Fibroblast of skin of right quadriceps (primary cell): ENCODE measurements at regions not wholly inside any gene's neighbourhood (a gene's known extent, or its start where the extent isn't known, plus 50 kb on each side); places are given as distances from the start of the nearest gene placed in this dataset.

Experiments used
- DNase-seq: peaks from one replicate; pipeline ENCODE4 v3.0.0-alpha.2; 2013

DNA sequence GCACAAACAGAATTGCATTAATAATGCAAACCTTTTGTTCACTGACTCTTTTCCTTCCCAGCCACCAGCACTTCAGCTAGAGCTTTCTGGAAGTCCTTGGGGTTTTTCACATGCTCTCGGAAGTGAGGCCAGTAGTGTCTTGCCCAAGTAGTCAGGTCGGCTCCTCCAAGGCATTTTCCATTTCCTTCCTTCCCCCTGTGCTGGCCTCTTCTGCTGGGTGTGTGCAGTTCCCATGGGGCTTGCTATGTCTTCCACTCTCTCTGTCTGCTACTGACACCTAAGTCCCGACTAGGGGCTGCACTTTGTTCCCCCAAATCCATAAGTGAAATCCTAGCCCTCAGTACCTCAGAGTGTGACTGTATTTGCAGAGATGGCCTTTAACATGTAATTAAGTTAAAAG lies 175.6 kb upstream of the BMPER start:
- no peak for DNase-seq

DNA sequence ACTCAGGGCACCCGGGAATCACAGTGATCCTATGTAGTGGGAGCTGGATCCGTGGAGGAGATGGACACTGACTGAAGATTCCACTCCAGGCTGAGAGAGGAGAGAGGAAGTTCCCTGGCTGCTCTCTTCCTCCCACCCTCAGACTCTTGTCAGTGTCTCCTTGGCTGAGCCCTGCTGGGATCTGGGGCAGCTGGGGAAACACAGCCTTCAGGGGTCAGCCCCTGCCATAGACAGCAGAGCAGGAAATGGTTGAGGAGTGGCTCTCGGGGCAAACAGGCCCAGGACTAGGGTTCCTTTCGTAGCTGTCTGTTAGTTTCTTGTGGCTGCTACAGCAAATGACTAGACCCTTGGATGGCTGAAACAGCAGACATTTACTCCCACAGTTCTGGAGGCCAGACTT lies 174.4 kb upstream of the BMPER start:
- DNase-seq = no peak

DNA sequence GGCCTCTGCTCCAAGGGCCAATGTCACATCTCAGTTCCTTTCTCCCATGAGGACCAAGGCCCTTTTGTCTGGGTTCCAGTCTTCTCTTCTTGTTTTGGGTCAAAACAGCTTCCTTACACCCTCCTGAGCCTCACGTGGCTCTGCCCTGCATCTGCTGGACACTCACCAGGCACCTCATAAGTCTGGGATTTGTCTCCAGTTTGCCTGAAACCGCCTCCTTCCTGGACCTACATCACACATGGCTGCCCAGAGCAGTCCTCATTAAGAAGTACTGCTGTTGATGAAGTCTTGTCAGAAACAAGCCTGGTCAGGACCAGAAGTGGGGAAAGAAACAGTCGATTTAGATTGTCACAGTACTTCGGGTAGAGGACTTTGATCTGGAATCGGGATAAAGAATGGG lies 173.4 kb upstream of the BMPER start:
- no peak for DNase-seq

DNA sequence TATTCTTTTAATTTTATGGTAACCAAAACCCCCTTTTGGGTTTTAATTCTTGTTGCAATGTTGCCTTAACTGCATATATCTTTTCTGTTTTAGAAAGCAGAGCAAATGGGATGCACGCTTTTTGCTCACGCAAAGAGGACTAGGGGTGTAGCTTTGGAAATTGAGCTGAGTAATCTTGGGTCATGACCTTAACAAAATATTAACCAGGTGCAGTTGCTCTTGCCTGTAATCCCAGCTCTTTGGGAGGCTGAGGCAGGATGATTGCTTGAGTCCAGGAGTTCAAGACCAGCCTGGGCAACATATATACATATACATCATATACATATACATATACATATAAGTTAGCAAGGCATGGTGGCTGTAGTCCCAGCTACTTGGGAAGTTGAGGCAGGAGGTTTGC lies 172.9 kb upstream of the BMPER start:
- DNase-seq = no peak

DNA sequence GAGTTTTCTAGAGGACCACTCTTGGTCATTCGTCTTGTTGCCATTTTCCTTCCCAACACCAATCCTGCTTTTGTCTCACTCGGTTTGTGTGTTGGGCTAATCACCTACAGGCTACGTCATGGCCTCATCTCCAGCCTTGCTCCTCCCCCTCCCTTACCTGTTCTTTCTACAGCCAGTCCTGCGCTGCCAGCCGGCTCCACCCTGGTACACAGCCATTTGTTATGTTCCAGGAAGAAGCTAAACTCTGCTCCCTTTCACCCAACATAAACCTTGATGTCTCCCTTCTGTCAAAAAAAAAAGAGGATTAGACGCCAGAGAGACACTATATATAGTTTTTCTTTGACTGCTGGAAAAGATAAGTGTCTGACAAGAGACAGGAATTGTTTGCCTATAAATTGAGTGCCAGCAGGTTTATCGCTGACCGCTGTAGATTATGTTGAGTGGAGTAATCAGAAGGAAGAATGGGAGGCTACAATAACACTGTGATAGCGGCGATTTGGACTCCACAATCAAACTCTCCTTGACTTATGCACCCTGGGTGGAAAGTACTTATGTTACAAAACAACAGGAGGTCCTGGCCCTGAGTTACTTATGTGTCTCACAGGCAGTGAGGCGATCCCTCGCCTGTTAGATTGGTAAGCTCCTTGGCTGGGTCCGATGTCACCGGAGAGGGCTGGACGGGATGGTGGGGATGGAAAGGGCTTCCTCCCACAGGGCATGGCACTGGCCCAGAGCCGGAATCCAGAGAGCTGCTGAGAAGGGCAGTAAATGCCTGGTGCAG lies 171.3 kb upstream of the BMPER start:
- no peak for DNase-seq

DNA sequence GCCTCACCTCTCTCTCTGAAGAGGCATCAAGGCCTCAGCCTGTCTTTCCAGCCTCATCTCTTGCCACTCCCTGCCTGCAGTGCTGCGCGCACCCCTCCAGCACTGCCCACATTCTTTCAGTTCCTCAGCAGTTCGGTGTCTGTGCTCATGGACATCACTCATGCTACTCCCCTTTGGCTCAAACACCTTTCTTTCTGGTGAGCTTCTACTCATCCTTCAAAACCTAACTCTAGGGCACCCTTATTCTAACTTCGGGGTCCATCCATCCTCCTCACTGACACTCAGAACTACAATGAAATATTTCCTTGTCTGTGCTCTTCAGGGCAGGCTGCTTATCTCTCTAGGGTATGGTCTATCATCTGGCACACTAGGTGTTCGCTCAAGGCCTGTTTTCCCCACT lies 169.9 kb upstream of the BMPER start:
- DNase-seq = no peak

DNA sequence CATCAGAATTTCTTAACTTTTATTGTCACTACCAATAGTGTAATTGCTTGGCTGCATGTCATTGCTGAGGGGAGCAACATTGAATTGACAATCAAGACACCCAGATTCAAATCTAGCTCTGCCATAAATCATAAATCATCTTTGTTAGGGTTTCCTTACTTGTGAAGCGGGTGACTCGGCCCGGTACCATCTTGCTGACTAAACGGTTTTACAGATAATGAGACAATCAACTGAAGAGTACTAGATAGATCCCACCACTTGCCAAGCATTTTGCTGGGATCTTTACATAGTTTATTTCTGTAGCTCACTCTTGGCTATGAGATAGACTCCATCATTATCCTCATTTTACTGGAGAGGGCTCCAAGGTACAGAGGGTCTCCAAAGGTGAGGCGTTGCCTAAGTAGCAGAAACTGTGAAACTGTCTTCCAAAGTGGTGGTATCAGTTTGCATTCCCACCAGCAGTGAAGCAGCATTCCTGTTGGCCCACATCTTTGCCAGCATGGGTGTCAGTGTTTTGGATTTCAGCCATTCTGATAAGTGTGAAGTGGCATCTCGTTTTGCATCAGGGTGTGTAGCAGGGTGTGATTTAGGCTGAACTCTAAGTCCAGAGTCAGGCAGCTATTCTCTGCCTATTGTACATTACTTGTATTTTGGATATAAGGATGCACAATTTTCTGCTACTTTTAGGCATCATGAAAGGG lies 168.7 kb upstream of the BMPER start:
- DNase-seq = no peak

DNA sequence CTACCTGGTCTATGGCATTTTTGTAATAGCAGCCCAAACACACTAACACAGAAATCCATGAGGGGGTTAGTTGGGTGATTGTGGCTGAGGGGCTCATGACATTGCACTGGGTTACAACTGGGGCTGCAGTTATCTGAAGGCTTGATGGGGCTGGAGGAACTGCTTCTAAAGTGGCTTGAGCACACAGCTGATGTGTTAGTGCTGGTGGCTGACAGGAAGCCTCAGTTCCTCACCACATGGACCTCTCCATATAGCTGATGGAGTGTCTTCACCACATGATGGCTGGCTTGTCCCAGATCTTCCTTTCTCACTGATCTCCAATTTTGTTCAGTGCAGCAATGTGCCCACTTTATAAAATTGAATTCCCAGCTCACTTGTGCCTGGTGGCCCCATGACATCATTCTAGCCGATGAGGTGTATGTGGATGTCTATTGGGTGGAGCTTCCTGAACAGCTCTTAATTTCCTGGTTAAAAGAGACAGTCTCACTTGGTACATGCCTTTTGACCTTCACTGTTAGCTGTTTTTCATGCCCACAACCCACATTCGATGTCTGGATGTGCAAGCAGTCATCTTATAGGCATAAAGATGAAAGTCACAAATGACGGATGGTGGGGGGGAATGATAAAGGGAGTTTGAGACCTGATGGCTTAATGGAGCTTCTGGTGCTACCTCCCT lies 166.9 kb upstream of the BMPER start:
- no peak for DNase-seq

DNA sequence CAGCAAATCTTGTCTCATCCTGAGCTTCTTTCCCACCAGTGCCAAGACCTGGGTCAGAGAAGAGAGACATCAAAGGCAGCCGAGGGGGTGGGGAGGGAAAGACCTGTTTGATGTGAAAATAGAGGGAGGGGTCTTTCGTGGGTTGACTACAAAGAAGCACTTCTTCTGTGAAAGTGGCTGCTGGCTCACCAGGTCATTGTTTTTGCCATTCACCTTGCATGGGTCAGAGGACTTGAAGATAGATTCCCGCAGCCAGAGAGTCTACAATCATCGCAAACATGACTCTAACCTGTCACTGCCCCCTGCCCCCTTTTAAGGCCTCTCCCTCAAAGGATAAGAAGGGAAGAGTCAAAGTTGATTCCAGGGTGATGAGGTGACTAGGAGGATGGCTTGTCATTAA lies 166.1 kb upstream of the BMPER start:
- DNase-seq = no peak

DNA sequence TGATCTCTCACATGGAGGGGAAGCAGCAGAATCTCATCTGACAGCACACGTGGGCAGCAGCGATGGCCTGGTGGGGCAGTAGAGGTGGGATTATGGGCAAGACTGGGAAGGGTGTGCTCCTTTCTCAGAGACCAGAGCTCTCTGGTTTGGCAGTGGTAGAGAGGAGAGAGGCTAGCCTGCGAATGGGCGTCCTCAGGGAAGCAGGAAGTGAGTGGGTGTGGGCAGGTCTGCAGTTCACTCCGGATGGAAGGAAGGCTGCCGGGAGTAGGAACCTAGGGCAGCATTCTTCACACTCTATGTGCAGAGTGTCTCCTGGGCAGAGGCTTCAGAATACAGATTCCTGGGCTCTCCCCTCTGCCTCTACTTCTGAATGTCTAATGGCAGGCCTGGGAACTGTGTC lies 162.8 kb upstream of the BMPER start:
- DNase-seq = no peak

DNA sequence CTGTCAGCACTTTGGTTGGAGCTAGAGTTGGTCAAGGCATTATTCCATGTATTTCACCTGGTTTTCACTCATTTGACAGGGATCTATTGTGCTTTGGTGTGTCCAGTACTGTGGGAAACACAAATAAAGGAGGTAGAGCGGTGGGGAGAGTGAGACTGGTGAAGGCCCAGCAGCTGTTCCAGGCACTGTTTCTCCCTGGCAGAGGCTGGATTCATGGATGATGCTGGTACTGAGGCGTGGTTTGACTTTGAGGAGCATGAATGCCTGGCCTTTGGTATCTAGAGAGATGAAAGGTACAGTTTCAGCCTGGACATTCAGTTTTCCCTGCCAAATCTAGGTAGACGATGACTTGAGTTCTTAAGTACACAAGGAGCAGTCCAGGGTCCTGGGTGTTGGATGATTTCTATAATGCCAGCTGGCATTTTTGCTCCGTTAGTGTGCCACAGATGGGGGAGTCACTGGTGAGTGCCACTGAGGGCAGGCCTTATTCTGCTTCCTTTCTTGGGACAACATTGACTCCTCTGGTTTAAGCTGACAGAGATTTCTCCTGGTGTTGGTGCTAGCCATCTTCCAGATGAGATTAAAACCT lies 162.2 kb upstream of the BMPER start:
- DNase-seq = no peak

DNA sequence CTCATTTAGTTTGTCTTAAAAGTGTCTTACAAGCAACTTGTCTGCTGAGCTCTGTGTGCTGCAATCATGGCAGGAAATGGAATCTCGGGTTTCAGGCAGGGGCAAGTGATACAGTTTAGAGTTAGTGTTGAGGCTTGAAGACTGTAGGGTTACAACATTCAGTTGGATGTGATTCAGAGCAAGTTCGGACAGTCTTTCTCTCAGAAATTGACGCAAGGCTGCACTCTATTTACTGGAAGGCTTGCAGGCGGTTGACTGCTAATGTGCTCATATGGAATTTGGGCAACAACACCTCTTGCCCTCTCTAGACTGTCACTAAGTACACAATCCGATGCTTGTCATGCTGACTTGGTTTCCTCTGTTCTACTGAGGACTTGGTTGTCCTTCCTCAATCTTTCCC lies 161.7 kb upstream of the BMPER start:
- peak; percentile 88 for DNase-seq

DNA sequence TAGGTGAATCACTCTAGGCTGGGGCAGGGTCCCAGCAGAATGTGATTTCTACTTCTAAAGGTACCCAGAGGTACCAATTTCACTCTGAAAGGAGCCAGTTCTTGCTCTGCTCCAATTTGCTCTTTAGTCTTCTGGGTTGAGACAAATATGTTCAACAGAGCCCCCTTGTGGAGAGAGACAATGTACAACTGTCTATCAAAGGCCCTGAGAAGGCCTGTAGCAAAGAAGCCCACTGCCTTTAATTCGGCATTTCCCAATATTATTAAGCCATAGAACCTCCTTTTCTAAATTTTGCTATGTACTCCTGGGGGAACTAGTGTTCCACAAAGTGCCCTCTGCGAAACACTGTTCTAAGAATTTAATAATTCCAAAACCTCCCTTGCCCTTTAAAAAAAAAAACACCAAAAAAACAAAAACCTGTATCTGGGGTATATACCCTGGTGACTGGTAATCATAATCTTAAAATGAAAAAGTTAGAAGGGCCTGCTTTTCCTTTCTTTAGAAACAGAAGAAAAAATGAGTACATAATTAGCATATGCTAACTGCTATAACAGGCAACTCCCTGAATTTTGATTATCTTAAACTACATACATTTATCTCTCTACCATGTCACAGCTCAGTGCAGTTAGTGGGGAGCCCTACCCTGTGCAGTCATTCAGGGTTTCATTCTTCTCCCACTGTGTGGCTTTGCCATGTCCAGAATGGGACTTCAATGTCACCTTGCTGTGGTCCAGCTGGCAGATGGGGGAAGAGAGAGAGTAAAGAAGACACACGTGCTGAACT lies 160.9 kb upstream of the BMPER start:
- DNase-seq = no peak

DNA sequence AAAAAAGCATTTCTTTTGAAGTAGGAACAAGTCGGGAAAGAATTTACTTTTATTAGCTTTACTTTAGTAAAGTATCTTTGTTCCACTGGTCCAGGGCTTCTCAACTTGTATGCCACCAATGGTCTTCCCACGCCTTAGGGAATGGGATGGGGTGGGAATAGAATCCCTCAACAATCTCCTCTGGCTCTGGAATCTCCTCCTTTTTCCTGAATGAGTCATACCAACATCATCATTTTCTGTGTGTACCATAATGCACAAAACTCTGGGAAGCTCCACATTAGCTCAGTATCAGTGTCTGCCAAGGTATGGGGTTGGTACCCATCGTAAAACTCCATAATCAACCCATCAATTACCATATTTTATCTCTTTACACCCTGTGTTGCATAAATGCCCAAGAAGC lies 159.4 kb upstream of the BMPER start:
- DNase-seq = peak; percentile 57

DNA sequence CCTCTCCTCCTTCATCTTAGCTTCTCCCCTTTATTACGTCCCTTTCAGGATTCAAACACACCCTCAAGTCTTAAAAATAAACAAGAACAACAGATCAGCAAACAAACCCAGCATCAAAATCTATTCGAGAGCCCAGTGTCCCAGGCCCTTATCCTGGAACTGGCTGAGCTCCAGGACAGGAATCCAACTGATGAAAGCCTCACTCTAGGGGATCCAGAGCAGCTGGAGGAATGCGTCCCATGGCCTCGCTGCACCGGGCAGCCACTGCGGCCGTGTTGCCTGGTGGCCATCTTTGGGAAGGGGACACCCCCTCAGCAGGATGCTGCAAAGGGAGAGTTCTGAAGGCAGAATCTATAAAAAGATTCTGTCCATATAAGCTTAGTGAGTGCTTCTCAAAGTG lies 156.5 kb upstream of the BMPER start:
- no peak for DNase-seq

DNA sequence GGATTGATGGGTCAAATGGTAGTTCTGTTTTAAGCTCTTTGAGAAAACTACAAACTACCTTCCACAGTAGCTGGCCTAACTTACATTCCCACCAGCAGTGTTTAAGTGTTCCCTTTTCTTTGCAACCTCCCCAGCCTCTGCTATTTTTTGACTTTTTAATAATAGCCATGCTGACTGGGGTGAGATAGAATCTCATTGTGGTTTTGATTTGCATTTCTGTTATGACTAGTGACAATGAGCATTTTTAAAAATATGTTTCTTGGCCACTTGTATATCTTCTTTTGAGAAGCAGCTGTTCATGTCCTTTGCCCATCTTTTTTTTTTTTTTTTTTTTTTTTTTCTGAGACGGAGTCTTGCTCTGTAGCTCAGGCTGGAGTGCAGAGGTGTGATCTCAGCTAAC lies 155.2 kb upstream of the BMPER start:
- peak; percentile 80 for DNase-seq

DNA sequence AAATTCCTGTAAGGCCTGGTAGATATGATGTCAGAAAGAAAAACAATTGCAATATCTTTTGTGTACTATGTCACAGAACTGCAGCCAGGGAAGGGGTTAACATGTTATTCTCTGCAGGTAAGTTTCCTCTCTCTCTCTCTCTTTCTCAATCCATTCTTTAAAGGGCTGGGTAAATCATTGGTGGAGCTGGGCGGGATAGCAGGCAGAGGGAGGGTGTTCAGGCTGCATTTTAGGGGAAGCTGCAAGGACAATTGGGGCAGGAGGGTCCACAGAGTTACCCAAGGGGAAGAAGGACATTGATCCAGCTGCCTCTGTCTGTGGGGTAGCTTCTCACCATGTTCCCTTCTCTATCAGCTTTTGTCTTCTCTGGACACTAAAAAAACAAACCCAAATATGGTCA lies 153.9 kb upstream of the BMPER start:
- no peak for DNase-seq

DNA sequence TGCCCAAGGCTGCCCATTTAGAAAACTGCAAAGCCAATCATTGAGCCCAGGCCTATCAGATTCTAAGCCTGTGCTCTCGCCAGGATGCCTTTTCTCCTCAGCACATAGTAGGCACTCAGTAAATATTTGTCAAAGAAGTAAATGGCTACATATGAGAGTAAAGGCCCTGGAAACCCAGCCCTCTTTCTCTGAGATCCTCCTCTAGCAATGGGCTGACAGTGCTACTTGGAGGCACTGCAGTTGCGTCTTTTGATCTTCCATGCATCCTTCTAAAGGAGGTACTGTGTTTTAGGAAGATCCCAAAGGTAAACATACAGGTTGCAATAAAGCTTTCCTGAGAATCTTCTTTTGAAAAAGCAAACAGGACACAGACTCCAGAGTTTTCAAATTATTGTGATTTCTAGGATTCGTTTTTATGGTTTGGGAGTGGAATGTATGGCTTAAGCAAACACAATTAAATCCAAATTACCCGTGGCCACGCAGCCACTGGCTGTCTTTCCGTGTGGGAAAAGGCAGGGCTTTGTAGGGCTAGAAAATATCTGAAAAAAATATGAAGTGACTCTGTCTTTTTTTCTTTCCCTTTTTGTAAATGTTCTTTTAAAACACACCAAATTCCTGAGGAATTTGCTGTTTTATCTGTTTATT lies 151.3 kb upstream of the BMPER start:
- no peak for DNase-seq

DNA sequence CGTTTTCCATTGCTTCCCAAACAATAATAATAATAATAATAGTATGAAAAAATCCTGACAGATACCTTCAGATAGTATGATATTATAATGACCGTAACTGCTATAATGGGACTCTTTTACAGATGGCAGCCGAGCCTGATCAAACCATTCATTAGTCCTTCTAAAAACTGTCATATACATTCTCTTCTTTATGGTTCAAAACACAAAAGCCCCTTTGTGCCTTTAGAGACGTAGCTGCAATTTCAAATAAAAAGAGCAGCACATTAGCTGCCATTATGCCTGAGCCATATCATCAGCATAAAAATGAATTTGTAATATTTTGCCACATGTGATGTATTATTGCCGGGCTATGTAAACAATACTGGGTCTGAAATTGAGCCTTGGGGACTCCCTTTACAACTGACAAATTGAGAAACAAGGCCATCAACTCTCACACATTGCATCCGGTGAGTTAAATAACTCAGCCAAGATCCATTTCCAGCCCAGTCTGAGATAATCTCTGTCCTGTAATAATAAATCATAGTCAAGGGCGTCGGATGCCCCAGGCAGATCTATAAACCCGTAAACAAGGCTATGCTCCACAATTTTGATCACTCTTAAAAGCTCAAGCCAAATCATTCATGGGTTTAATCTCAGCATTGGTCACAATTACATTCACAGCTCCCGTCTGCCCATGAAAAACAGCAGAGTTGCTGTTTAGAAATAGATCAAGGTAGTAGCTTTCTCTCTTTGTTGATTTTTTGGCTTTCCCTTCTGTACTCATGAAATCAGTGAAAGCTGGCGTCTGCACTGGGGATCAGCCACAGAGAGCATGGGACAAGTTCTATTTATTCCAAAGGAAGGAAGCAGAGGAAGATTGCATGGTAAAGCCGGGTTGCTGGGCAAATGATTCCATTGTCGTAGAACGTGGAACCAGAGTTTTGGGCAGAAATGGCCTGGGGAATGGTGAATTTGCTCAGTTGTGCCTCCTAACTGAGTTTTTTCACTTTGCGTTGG lies 150.1 kb upstream of the BMPER start:
- DNase-seq = no peak

DNA sequence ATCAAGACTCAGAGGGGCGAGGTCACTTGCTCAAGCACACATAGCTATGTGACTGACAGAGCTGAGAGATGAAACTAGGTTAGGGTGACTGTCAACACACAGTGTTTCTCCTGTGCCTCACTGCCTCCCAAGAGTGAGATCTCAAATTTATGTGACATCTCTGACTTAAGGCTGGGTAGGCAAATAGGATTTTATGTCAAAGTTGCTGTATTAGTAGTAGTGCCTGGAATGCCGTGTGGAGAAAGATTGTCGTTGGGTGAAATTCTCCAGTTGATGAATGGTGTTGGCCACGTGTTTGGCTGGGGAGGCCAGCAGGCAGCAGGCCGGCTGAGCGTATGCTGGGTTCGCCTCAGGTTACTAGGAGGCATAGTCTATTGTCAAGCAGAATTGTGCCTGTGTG lies 148.3 kb upstream of the BMPER start:
- peak; percentile 71 for DNase-seq

DNA sequence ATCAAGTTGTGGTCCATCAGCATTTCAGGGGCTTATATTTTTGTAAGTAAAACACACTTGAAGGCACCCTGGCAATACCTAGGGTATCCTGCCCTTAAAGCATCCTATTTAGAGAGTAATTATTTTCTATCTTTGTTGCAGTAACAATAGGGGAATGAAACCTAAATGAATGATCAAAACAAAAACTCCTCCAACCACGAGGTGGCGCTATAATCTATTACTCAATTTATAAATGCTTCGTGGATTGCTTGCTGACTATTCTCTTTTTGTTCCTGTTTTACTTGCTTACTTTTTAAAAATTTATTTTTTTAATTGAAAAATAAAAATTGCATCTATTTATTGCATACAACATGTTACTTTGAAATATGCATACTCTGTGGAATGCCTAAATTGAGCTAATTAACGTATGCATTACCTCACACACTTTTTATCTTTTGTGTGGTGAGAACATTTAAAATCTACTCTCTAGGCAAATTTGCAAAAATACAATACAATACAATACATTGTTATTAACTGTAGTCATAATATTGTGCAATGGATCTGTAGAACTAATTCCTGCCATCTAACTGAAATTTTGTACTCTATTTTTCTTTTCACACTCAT lies 147.7 kb upstream of the BMPER start:
- DNase-seq = peak; percentile 54
